Endothelial cell of umbilical vein (primary cell): ENCODE measurements at regions not wholly inside any gene's neighbourhood (a gene's known extent, or its start where the extent isn't known, plus 50 kb on each side); places are given as distances from the start of the nearest gene placed in this dataset.

ENCODE experiments used
- BruUV-seq: library from RNA; stranded (reverse); fragments of 400-500 nt; replicated peaks from 2 replicates; lab custom pipeline; 2021; lab: Mats Ljungman, UMichigan
- CTCF ChIA-PET: fragments of 300-600, 350-600 bp; sonication (Branson Sonifier 250); formaldehyde crosslinking; loops from one replicate; lab custom pipeline; 2021; ENCODE audit warnings: antibody characterized with exemption, inconsistent platforms; lab: Charles Lee
- POLR2A ChIA-PET: fragments of 300-600, 350-600 bp; sonication (Branson Sonifier 250); formaldehyde crosslinking; loops from one replicate; lab custom pipeline; 2021; ENCODE audit warnings: antibody characterized with exemption, inconsistent platforms; lab: Charles Lee
- DNase-seq: peaks from one replicate; pipeline ENCODE4 v3.0.0-alpha.2; 2011; ENCODE audit warnings: low read depth, low spot score
- FAIRE-seq: peaks from 2 replicates; lab custom pipeline; 2011; peaks lifted over from hg19 to GRCh38; lab: Jason Lieb, UNC
- H2AFZ ChIP-seq: 2 replicates; pipeline ENCODE4 v1.6.0; 2012; ENCODE audit warnings: low read depth, low read length, control low read depth, inconsistent platforms
- H3K27ac ChIP-seq: 2 replicates; pipeline ENCODE4 v1.5.1; 2011; ENCODE audit warnings: low read depth, mild to moderate bottlenecking, control low read depth, low read length, moderate library complexity; ENCODE audit not compliant: insufficient read depth
- H3K27me3 ChIP-seq, 2 experiments: 2 replicates each; pipeline versions ENCODE4 v1.6.0 to v1.6.1; 2011; ENCODE audit warnings: low read length in 2 of 2, mixed read lengths in 1 of 2; ENCODE audit not compliant: control insufficient read depth in 2 of 2, insufficient read depth in 2 of 2
- H3K36me3 ChIP-seq, 2 experiments: 2 replicates in 1 of 2; 3 replicates in 1 of 2; pipeline ENCODE4 v1.5.1; 2011; ENCODE audit warnings: low read length in 2 of 2, mild to moderate bottlenecking in 1 of 2, moderate library complexity in 1 of 2; ENCODE audit not compliant: control insufficient read depth in 2 of 2, insufficient read depth in 2 of 2; ENCODE audit errors: extremely low read depth in 1 of 2
- H3K4me1 ChIP-seq: 3 replicates; pipeline ENCODE4 v1.5.1; 2011; ENCODE audit warnings: mild to moderate bottlenecking, low read length; ENCODE audit not compliant: control insufficient read depth, insufficient read depth; ENCODE audit errors: extremely low read depth
- H3K4me2 ChIP-seq: 2 replicates; pipeline ENCODE4 v1.6.1; 2011; ENCODE audit warnings: low read length, control low read depth, mixed read lengths; ENCODE audit not compliant: insufficient read depth
- H3K4me3 ChIP-seq, 3 experiments: fragments of 200-600 bp in 1 of 3; sonication (generic), shearing (Covaris generic) in 1 of 3; replicated peaks in 1 of 3; 2 replicates each; pipeline ENCODE4 v1.5.1; 2011 to 2016; ENCODE audit warnings: control low read depth in 3 of 3, low read length in 3 of 3, mild to moderate bottlenecking in 2 of 3, inconsistent platforms in 1 of 3, low read depth in 1 of 3, moderate library complexity in 1 of 3; ENCODE audit not compliant: insufficient read depth in 1 of 3
- H3K79me2 ChIP-seq: 2 replicates; pipeline ENCODE4 v1.6.0; 2012; ENCODE audit warnings: low read length, inconsistent platforms; ENCODE audit not compliant: control insufficient read depth, insufficient read depth
- H3K9ac ChIP-seq: replicated peaks from 2 replicates; pipeline ENCODE3; 2011; ENCODE audit warnings: low read length, control low read depth; ENCODE audit not compliant: insufficient read depth; ENCODE audit errors: extremely low read depth
- H3K9me1 ChIP-seq: replicated peaks from 3 replicates; pipeline ENCODE4 v1.6.0; 2011; ENCODE audit warnings: mild to moderate bottlenecking, low read length; ENCODE audit not compliant: control insufficient read depth, insufficient read depth; ENCODE audit errors: extremely low read depth
- H3K9me3 ChIP-seq: replicated peaks from 2 replicates; pipeline ENCODE4 v1.5.1; 2012; ENCODE audit warnings: low read length, inconsistent platforms; ENCODE audit not compliant: control insufficient read depth, insufficient read depth
- H4K20me1 ChIP-seq: replicated peaks from 2 replicates; pipeline ENCODE3; 2011; ENCODE audit warnings: mild to moderate bottlenecking, low read length; ENCODE audit not compliant: control insufficient read depth, insufficient read depth; ENCODE audit errors: extremely low read depth
- EZH2 ChIP-seq: IDR thresholded peaks from 2 replicates; pipeline ENCODE4 v1.6.1; 2012; ENCODE audit warnings: borderline replicate concordance, low read depth, mild to moderate bottlenecking, moderate library complexity, low read length, inconsistent platforms; ENCODE audit not compliant: severe bottlenecking
- FOS ChIP-seq: IDR thresholded peaks from 2 replicates; pipeline ENCODE4 v1.6.1; 2011; ENCODE audit warnings: mild to moderate bottlenecking, low read length, moderate library complexity, borderline replicate concordance; ENCODE audit not compliant: insufficient read depth
- GATA2 ChIP-seq: IDR thresholded peaks from 2 replicates; pipeline ENCODE4 v1.7.0; 2011; ENCODE audit warnings: low read depth, mild to moderate bottlenecking, moderate library complexity, mixed read lengths, low read length; ENCODE audit not compliant: insufficient read length, insufficient read depth
- JUN ChIP-seq: IDR thresholded peaks from 2 replicates; pipeline ENCODE4 v1.6.1; 2011; ENCODE audit warnings: borderline replicate concordance, low read depth; ENCODE audit not compliant: insufficient read length, insufficient read depth
- MYC ChIP-seq: IDR thresholded peaks from one replicate; pipeline ENCODE4 v1.6.1; 2011; ENCODE audit warnings: mild to moderate bottlenecking, low read depth, low read length
- POLR2A ChIP-seq: IDR thresholded peaks from 2 replicates; pipeline ENCODE4 v1.6.1; 2012; ENCODE audit warnings: low read depth, mild to moderate bottlenecking, control low read depth, low read length
- POLR2AphosphoS5 ChIP-seq: IDR thresholded peaks from 2 replicates; pipeline ENCODE4 v1.6.1; 2012; ENCODE audit warnings: low read depth, mild to moderate bottlenecking, control low read depth, low read length, moderate library complexity; ENCODE audit not compliant: insufficient read depth
- dilution Hi-C: fragments of 300-500 bp; cut with MboI; formaldehyde crosslinking; loops from one replicate; pipeline ENCODE4 v1.15.0; 2019; ENCODE audit warnings: low sequenced_read_pairs; ENCODE audit not compliant: extremely low pct_ligation_motif_present
- intact Hi-C: fragments of 100-400 bp; cut with micrococcal nuclease; formaldehyde crosslinking; loops from one replicate; pipeline ENCODE4 v1.10.0; 2022
- TF ChIP-seq, protein P1 (sequence below): IDR thresholded peaks from 2 replicates; pipeline ENCODE4 v1.6.1; 2011; ENCODE audit not compliant: insufficient read depth, insufficient read length
- TF ChIP-seq, protein P2 (sequence below), 2 donors: IDR thresholded peaks; 1 replicate in 1 of 2; 2 replicates in 1 of 2; pipeline ENCODE4 v1.5.1; 2011; ENCODE audit warnings: low read length in 2 of 2, mild to moderate bottlenecking in 2 of 2, moderate library complexity in 2 of 2, control low read depth in 1 of 2, inconsistent platforms in 1 of 2, low read depth in 1 of 2; ENCODE audit not compliant: insufficient read depth in 1 of 2; ENCODE audit errors: extremely low read depth in 1 of 2

DNA sequence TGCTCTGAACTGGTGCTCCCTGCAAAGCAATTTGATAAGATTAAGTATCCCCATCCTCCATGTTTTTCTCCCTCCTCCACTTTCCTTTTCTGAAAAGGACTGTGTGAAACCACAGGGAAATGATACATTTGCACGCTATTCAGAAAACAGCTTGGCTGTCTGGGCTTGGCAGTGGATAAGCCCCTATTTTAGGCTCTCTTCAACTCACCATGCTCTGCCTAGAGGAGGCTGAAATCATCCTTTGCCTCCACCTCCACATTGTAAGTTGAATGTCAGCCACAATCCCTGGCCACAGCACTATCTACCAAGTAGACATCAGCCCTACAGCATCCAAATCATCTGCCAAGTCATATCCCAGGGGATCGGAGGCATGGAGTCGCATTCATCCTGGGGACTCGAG lies 642.3 kb downstream of the RPS29 start:
- intact Hi-C loops (no loop called here), dilution Hi-C loops (no loop called here)
- no peaks in the 10 kb centered on the region for H4K20me1 ChIP-seq
- ChIA-PET CTCF (no interaction called here), POLR2A (no interaction called here)
- no peak overlapping the region for H3K4me2 ChIP-seq
- H3K4me3 ChIP-seq, result no peak overlapping the region
- H3K27me3 ChIP-seq, result no peaks in the 10 kb centered on the region
- H3K9ac ChIP-seq, result no peak overlapping the region
- H3K36me3 ChIP-seq, result no peaks in the 10 kb centered on the region
- TF ChIP-seq FOS, result no peak
- H3K4me1 ChIP-seq, result no peaks in the 10 kb centered on the region
- no peaks in the 10 kb centered on the region for H3K9me1 ChIP-seq
- no peak overlapping the region for H2AFZ ChIP-seq
- DNase-seq (no peak), FAIRE-seq (no peak)
- H3K9me3 ChIP-seq, result peaks cover 2% of the 10 kb centered on the region
- no TSS peak for BruUV-seq
- no peak overlapping the region for H3K27ac ChIP-seq
- H3K79me2 ChIP-seq, result no peaks in the 10 kb centered on the region

DNA sequence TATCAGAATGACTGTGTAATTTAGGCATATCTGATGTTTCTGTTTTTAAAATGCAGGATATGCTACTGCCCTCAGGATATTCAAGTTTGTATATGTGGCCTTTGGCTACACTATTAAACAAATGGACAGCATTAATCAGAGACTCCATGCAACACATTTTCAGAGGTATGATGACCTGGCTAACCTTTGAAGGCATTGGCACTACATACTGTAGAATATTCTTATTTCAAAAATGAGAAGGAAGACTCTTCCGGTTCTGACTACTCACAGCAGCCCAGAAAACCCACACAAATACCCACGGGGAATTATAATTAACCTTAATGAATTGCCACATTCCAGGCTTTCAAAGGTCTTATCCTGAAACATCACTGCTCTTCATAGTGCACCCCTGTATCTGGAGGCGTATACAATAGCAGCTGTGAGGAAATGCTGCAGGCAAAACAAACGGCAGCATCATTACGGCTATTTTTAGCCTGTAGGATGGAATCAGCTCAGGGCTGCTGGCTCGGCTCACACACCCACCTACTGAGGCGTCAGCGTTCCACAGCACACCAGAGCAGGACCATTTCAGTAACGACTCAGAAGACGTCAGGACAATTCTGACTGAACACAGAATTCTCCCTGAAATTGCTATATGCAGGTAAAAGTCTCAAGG lies 648.5 kb downstream of the RPS29 start:
- POLR2A ChIA-PET, result no interaction called here
- dilution Hi-C loops, result no loop called here
- no peak overlapping the region for H3K27ac ChIP-seq

More for the DNA sequence above, 648.5 kb downstream of the RPS29 start:
- Histone ChIP-seq H3K27me3 (no peaks in the 10 kb centered on the region), H3K4me2 (no peak overlapping the region), H3K4me1 (no peaks in the 10 kb centered on the region), H3K79me2 (no peaks in the 10 kb centered on the region), H3K9me1 (no peaks in the 10 kb centered on the region), H3K9me3 (no peaks in the 10 kb centered on the region), H3K9ac (no peak overlapping the region), H3K36me3 (no peaks in the 10 kb centered on the region), H4K20me1 (no peaks in the 10 kb centered on the region), H2AFZ (no peak overlapping the region), H3K4me3 (no peak overlapping the region)
- FAIRE-seq, result no peak
- CTCF ChIA-PET, result no interaction called here
- TF ChIP-seq, protein P1, sequence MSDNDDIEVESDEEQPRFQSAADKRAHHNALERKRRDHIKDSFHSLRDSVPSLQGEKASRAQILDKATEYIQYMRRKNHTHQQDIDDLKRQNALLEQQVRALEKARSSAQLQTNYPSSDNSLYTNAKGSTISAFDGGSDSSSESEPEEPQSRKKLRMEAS, result no peak
- TF ChIP-seq, protein P2, sequence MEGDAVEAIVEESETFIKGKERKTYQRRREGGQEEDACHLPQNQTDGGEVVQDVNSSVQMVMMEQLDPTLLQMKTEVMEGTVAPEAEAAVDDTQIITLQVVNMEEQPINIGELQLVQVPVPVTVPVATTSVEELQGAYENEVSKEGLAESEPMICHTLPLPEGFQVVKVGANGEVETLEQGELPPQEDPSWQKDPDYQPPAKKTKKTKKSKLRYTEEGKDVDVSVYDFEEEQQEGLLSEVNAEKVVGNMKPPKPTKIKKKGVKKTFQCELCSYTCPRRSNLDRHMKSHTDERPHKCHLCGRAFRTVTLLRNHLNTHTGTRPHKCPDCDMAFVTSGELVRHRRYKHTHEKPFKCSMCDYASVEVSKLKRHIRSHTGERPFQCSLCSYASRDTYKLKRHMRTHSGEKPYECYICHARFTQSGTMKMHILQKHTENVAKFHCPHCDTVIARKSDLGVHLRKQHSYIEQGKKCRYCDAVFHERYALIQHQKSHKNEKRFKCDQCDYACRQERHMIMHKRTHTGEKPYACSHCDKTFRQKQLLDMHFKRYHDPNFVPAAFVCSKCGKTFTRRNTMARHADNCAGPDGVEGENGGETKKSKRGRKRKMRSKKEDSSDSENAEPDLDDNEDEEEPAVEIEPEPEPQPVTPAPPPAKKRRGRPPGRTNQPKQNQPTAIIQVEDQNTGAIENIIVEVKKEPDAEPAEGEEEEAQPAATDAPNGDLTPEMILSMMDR (IDR thresholded peaks at IDR 0.05; ENCODE audit: extremely low read depth in 1 of 2, insufficient read depth in 1 of 2, low read depth in 1 of 2, low read length in 2 of 2), result no peak
- TF ChIP-seq POLR2AphosphoS5 (no peak), MYC (no peak), EZH2 (no peak), POLR2A (no peak), JUN (no peak), FOS (no peak), GATA2 (no peak)
- no TSS peak for BruUV-seq
- intact Hi-C loops, result no loop called here
- DNase-seq, result peak; percentile 4
